Sigmoid colon (tissue), 4 donors: ENCODE measurements at regions not wholly inside any gene's neighbourhood (a gene's known extent, or its start where the extent isn't known, plus 50 kb on each side); places are given as distances from the start of the nearest gene placed in this dataset.
"Not testable (repeated sequence)": the region's sequence is repeated elsewhere in the genome, so short reads cannot be mapped to it uniquely, and the experiment has no call there.

Experiments used
- EP300 ChIP-seq, 4 donors: sonication (generic); formaldehyde crosslinking; IDR thresholded peaks; one replicate each; pipeline ENCODE4 v1.6.1; 2017; ENCODE audit warnings: antibody characterized with exemption in 4 of 4
- TF ChIP-seq, protein P1 (sequence below), 4 experiments: fragments of 450-650 bp in 3 of 4; fragments of 200-600 bp in 1 of 4; IDR thresholded peaks; one replicate each; pipeline ENCODE4 v1.5.1; 2016 to 2019; ENCODE audit warnings: antibody characterized with exemption in 4 of 4, mild to moderate bottlenecking in 3 of 4, moderate library complexity in 2 of 4

DNA sequence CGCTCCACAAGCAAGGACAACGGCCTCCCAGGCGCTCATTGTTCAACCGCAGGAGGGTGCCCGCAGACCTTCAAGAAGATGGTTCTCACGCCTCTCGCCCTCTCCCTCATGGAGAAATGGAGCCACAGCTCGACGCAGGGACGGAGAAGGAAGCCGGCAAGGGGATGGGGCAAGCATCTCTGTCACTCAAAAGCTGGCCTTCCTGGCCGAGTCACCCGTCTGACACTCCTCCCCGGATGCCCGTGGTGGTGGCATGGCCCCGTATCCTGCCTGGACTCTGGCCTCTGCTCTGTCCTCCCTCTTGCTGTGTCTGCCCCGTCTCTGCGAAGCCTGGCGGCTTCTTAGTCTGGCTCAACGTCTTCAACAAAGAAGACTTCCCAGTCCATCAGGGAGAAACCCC is 1405.7 kb upstream of the PCDH10 start:
- TF ChIP-seq, protein P1, sequence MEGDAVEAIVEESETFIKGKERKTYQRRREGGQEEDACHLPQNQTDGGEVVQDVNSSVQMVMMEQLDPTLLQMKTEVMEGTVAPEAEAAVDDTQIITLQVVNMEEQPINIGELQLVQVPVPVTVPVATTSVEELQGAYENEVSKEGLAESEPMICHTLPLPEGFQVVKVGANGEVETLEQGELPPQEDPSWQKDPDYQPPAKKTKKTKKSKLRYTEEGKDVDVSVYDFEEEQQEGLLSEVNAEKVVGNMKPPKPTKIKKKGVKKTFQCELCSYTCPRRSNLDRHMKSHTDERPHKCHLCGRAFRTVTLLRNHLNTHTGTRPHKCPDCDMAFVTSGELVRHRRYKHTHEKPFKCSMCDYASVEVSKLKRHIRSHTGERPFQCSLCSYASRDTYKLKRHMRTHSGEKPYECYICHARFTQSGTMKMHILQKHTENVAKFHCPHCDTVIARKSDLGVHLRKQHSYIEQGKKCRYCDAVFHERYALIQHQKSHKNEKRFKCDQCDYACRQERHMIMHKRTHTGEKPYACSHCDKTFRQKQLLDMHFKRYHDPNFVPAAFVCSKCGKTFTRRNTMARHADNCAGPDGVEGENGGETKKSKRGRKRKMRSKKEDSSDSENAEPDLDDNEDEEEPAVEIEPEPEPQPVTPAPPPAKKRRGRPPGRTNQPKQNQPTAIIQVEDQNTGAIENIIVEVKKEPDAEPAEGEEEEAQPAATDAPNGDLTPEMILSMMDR (IDR thresholded peaks at IDR 0.05): not testable (repeated sequence)
- not testable (repeated sequence) for TF ChIP-seq EP300 (IDR thresholded peaks at IDR 0.05)
